AG04450 (cell line): ENCODE measurements at regions not wholly inside any gene's neighbourhood (a gene's known extent, or its start where the extent isn't known, plus 50 kb on each side); places are given as distances from the start of the nearest gene placed in this dataset.

ENCODE experiments used
- CTCF ChIA-PET: fragments of 300-600, 350-600 bp; formaldehyde crosslinking; extraction: SDS; loops from one replicate; lab custom pipeline; 2022; ENCODE audit warnings: antibody characterized with exemption, inconsistent platforms; lab: Charles Lee
- POLR2A ChIA-PET: fragments of 350-600 bp; formaldehyde crosslinking; extraction: SDS; loops from one replicate; lab custom pipeline; 2021; ENCODE audit warnings: antibody characterized with exemption, inconsistent platforms; lab: Yijun Ruan, JAX
- DNase-seq: peaks from one replicate; pipeline ENCODE4 v3.0.0-alpha.2; 2011; ENCODE audit warnings: low read depth, low spot score
- H3K27ac ChIP-seq: one replicate; pipeline ENCODE4 v1.5.1; 2012; ENCODE audit warnings: low read depth, low read length, control low read depth
- H3K27me3 ChIP-seq: one replicate; pipeline ENCODE4 v1.6.0; 2012; ENCODE audit warnings: low read length; ENCODE audit not compliant: control insufficient read depth, insufficient read depth
- H3K4me3 ChIP-seq: 2 replicates; pipeline ENCODE4 v1.5.1; 2011; ENCODE audit warnings: mild to moderate bottlenecking, low read depth, low read length, control low read depth
- H3K9me3 ChIP-seq: 2 replicates; pipeline ENCODE4 v1.5.1; 2012; ENCODE audit warnings: low read length; ENCODE audit not compliant: control insufficient read depth, insufficient read depth
- TF ChIP-seq, protein P1 (sequence below): IDR thresholded peaks from 2 replicates; pipeline ENCODE4 v1.5.1; 2011; ENCODE audit warnings: low read depth, low read length, control low read depth, inconsistent platforms

- TF ChIP-seq, protein P1, sequence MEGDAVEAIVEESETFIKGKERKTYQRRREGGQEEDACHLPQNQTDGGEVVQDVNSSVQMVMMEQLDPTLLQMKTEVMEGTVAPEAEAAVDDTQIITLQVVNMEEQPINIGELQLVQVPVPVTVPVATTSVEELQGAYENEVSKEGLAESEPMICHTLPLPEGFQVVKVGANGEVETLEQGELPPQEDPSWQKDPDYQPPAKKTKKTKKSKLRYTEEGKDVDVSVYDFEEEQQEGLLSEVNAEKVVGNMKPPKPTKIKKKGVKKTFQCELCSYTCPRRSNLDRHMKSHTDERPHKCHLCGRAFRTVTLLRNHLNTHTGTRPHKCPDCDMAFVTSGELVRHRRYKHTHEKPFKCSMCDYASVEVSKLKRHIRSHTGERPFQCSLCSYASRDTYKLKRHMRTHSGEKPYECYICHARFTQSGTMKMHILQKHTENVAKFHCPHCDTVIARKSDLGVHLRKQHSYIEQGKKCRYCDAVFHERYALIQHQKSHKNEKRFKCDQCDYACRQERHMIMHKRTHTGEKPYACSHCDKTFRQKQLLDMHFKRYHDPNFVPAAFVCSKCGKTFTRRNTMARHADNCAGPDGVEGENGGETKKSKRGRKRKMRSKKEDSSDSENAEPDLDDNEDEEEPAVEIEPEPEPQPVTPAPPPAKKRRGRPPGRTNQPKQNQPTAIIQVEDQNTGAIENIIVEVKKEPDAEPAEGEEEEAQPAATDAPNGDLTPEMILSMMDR: no peak
- no peak overlapping the region for H3K4me3 ChIP-seq
- DNase-seq: no peak
- no peaks in the 10 kb centered on the region for H3K27me3 ChIP-seq
- no peak overlapping the region for H3K27ac ChIP-seq
- CTCF ChIA-PET: no interaction called here
- no peaks in the 10 kb centered on the region for H3K9me3 ChIP-seq
- POLR2A ChIA-PET: no interaction called here
These were observed 157.0 kb downstream of the MFSD1 start for GRCh38 chr3:158958873-158959272.

- Histone ChIP-seq H3K9me3 (no peaks in the 10 kb centered on the region), H3K4me3 (no peak overlapping the region), H3K27ac (no peak overlapping the region), H3K27me3 (no peaks in the 10 kb centered on the region)
- TF ChIP-seq, protein P1: no peak
- ChIA-PET CTCF (interaction anchor here (0.7 kb wide), 1 partner anchor 86 kb away, joined by 5 read pairs; no protein-coding TSS in a partner anchor), POLR2A (no interaction called here)
- DNase-seq: no peak
These were observed 159.6 kb downstream of the MFSD1 start for GRCh38 chr3:158961471-158961870.

GRCh38 chr3:158961911-158962310 is 160.1 kb downstream of the MFSD1 start:
- H3K9me3 ChIP-seq: no peaks in the 10 kb centered on the region
- H3K27ac ChIP-seq: no peak overlapping the region
- POLR2A ChIA-PET: no interaction called here
- CTCF ChIA-PET: no interaction called here
- DNase-seq: no peak
- TF ChIP-seq, protein P1: no peak
- no peak overlapping the region for H3K4me3 ChIP-seq
- no peaks in the 10 kb centered on the region for H3K27me3 ChIP-seq

GRCh38 chr3:158970006-158970405 is 168.2 kb downstream of the MFSD1 start:
- Histone ChIP-seq H3K9me3 (no peaks in the 10 kb centered on the region), H3K4me3 (no peak overlapping the region), H3K27ac (no peak overlapping the region), H3K27me3 (no peaks in the 10 kb centered on the region)
- ChIA-PET POLR2A (no interaction called here), CTCF (no interaction called here)
- TF ChIP-seq, protein P1: no peak
- DNase-seq: no peak

DNA sequence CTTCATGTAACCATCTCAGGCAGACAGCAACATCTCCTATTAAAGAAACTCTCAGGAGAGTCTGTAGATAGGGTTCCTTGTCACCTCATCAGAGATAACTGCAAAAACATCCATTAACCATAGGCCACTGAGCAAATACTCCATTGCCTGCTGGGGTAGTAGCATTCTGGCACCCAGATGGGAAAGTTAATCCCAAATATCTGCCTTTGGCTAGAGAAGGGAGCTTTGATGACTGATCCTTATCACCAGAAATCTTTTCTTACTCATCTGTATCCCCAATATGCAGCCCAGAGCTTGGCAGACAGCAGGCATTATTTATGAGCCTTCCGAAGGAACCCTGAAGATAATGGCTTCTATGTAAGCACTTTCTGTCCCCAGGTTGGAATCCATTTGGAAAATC is 173.1 kb downstream of the MFSD1 start:
- CTCF ChIA-PET: no interaction called here
- TF ChIP-seq, protein P1: no peak
- no peak for DNase-seq
- H3K27me3 ChIP-seq: no peaks in the 10 kb centered on the region
- H3K27ac ChIP-seq: no peak overlapping the region
- H3K9me3 ChIP-seq: no peaks in the 10 kb centered on the region
- POLR2A ChIA-PET: no interaction called here
- H3K4me3 ChIP-seq: no peak overlapping the region
